HG03066 (cell line): ENCODE measurements at regions not wholly inside any gene's neighbourhood (a gene's known extent, or its start where the extent isn't known, plus 50 kb on each side); places are given as distances from the start of the nearest gene placed in this dataset.

Experiments used
- ATAC-seq: cut with Tn5 transposase; IDR thresholded peaks from one replicate; pipeline ENCODE4 v1.9.1; 2021; ENCODE audit warnings: low read depth; ENCODE audit not compliant: unreplicated experiment

- ATAC-seq, result no peak
Observed at GRCh38 chr20:24718277-24718676, 230.8 kb upstream of the CST7 start.

DNA sequence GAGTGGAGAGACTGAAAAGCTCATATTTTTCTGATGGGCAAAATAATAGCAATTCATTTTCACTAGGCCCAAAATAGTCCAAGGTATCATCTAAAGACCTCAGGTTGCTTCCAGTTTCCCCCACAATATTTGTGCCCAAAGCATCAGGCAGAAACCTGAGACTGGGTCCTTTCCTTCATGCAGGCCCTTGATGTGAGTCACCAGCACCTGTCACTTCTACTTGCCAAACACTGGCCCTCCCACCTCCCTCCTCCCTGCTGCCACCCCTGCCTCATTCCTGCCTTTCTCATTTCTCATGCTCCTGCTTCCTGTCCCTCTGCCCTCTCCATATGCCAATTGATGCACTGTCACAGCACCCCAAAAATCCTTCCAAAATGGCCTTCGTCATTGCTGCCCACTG is 230.4 kb upstream of the CST7 start:
- no peak for ATAC-seq

GRCh38 chr20:24720957-24721356 is 228.1 kb upstream of the CST7 start:
- ATAC-seq, result no peak

GRCh38 chr20:24721891-24722568 is 227.0 kb upstream of the CST7 start:
- no peak for ATAC-seq

- no peak for ATAC-seq
Observed at GRCh38 chr20:24722586-24722985, 226.5 kb upstream of the CST7 start.

- ATAC-seq, result no peak
Observed at GRCh38 chr20:24723186-24723585, 225.9 kb upstream of the CST7 start.

- no peak for ATAC-seq
Observed at GRCh38 chr20:24723647-24724352, 225.3 kb upstream of the CST7 start.

DNA sequence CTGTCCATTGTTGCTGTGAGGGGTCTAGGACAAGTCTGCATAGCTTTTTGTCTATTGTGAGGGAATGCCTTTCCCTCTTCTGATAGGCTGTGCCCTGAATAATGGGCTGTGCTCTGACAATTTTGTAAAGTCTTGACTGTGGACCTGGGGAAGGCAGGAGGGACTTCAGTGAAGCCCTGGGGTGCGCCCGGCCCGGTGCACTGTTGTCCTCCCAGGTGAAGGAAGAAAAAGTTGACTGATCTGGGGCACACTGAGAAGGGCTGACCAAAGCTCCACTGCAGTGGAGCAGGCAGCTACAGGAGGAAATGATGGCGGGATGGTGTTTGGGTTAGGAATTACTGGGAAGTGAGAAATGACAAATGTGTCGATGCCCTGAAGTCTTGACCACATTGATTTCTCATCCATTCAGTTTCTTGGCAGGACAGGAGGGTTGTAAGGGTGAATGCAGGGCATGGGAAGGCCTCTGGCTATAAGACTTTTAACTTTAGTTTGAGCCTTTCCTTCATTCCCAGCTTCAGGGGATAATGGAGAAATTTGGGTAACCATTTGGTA is 224.0 kb upstream of the CST7 start:
- no peak for ATAC-seq

- ATAC-seq, result no peak
Observed at GRCh38 chr20:24727795-24728194, 221.3 kb upstream of the CST7 start.

- ATAC-seq, result no peak
Observed at GRCh38 chr20:24729896-24730605, 219.0 kb upstream of the CST7 start.

GRCh38 chr20:24730750-24731149 is 218.3 kb upstream of the CST7 start:
- no peak for ATAC-seq

DNA sequence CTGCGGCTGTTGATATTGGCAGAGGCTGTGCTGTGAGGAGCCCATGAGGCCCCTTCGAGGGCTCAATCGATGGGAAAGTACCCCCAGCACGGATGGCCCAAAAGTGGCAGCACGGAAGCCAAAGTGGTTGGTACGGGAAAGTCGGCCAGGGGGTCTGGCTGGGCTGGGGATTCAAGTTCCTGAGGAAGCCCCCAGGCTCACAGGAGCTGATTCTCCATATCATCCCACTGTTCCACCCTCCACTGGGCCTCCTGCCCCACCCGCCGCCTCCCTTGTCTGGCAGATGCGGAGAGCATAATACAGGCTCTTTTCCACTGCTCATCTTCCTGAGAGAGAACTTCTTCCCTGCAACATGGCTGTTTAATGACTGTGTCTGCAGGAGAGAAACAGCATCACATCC is 217.8 kb upstream of the CST7 start:
- ATAC-seq, result no peak

- no peak for ATAC-seq
Observed at GRCh38 chr20:24732076-24732475, 217.0 kb upstream of the CST7 start.

GRCh38 chr20:24732599-24732998 is 216.5 kb upstream of the CST7 start:
- ATAC-seq, result no peak

- no peak for ATAC-seq
Observed at GRCh38 chr20:24733416-24733815, 215.7 kb upstream of the CST7 start.

DNA sequence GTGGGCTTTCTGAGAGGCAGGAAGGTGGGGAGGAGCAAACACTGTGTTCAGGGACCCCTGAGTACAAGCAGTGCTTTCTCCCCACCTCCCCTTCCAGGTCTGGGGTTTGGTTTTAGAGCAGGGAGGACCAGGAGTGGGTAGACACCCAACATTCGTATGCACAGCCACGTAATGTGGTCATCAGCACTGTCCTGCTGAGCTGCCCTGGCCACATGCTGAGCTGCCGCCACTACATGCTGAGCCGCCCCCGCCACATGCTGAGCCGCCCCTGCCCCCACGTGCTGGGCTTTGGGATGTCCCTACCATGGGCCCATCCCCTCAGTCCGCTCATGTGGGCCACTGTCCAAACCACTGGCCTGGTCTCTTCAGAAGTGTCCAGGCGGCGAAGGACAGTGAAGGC is 214.9 kb upstream of the CST7 start:
- no peak for ATAC-seq

GRCh38 chr20:24735263-24735662 is 213.8 kb upstream of the CST7 start:
- no peak for ATAC-seq

DNA sequence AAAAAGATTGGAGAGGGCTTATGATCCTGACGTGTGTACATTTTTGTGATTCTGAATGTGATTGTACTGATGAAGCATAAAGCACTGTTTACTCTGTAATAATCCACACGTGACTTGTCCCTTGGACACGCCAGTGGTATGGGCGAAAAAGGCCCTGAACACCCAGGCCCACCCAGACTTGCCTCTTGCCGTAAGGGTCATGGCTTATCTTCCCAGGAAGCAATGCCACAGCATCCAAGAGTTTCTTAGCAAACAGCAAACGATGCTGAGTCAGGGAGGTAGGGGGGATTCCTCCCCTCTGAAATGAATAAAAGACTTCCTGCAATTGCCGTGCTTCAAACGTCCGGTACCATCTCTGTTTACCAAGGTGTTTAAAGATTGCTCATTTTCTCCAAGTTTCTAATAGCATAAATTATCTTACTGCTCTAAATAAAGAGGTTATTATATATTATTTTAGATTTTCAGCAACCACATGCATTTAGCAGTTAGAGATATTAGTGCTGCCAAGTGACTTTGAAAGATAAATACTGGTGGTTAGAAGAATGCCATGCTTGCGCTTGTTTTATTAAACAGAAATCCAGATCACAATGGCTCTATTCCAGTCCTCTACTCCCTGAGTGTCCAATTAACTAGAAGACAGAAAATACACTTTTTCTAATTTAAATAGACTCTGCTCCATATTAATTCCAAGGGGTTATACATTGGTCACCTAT is 212.8 kb upstream of the CST7 start:
- no peak for ATAC-seq

- ATAC-seq, result no peak
Observed at GRCh38 chr20:24736844-24737211, 212.2 kb upstream of the CST7 start.

DNA sequence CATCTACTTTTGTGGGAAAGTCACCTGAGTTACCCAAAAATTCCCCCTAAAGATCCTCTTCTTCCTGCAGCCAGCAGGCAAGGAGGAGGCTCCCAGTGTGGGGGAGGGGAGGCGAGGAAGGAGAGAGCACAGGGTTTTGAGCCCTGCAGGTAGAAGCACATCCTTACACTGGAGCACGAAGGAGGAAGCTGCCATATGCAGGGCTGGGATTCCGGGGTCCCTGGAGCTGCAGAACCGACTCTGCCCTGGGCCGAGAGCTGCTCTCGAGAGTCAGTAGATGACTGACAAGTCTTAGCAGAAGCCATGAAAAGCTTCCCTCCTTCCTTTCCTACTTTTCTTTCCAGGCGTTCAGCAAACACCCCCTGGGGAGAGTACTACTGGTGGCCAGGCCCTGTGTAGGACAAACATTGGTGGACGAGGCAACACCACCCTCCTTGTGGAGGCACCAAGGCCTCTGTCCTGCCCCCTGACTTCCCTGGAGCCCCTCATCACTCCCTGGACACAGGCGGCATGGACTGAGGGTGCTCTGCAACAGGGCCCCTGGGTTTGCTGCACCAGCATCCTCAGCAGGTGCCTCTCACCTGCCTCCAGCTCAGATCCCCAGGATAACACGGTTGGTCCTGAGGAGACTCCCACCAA is 211.7 kb upstream of the CST7 start:
- no peak for ATAC-seq
